Islet of Langerhans (tissue), 1 donor: ENCODE measurements at regions not wholly inside any gene's neighbourhood (a gene's known extent, or its start where the extent isn't known, plus 50 kb on each side); places are given as distances from the start of the nearest gene placed in this dataset.
"Not testable (repeated sequence)": the region's sequence is repeated elsewhere in the genome, so short reads cannot be mapped to it uniquely, and the experiment has no call there.

Source experiments
- FAIRE-seq: peaks from one replicate; lab custom pipeline; 2011; peaks lifted over from hg19 to GRCh38; lab: Jason Lieb, UNC

DNA sequence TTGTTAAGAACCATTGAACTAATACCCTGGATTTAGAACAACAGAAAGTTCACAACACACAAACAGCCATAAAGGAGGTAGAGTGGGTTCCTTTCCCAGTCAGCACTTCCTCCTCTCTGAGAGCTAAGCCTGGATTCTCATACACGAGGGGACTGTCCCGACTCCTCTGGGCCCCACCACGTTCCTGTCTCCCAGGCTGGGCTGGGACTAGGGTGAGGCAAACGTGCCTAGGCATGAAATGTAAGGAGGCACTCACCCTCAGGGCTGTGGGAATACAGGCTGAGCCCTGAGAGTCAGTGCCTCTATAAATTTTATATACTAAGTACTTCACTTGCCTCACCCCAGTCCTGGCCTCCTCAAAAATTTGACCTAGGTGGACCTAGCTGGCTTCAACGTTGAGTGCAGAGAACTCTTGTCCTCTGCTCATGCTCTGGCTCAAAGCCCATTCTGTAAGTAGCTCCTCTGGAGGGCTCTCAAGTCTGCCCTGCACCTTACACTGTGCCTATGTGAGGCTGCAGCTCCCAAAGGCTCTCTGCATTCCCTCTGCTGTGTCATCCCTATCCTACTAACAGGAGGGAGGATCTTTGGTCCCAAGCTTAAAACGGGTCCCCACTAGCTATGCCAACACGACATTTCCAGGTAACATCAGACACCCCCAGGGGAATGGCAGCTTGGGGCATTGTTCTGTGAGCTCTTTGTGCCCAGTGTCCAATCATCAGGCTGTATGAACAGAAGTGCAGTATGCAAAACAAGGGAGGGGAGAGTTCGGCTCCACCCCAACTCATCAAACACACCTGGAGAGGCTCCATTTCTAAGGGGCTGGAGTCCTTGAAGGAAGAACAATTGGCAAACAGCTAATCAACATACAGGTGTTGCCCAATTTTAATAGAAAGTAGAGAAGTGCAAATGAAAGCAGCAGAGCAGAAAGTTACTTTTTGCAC is 233.2 kb downstream of the RPLP1 start:
- no peak for FAIRE-seq

DNA sequence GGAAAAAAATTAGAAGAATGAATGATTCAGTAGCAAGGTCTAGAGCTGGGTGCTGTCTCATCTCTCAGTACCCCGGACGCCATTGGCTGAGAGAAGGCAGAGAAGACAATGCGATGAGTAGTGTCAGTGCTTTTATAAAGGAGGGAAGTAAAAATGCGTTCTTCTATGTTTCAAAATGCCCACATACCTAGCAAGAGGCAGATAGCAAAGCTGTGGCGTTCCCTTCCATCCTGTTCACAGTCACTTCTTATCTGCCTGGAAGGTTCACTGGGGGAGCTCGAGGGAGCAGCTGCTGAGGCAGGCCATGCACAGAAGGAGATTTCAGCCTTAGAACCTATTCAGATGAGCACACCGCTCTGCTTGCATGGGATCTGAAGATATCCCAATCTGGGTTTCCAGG is 234.0 kb downstream of the RPLP1 start:
- no peak for FAIRE-seq

DNA sequence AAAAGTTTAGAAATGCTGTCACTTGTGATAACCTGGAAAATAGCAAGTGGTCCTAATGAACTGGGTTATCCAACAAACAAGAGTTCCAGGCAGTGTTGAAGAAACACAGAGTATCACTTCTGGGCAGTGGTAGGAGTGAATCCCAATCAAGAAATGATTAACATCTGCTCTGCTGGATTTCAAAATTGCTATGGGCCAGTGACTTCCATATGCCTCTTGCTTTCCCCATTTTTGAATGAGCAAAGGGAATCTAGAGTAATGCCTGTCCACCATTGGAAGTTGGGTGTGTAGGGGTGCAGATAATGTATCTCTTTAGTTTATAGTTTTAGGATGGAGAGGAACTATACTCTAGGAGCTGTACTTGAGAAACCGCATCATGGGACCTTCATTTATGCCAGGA is 236.5 kb downstream of the RPLP1 start:
- no peak for FAIRE-seq

DNA sequence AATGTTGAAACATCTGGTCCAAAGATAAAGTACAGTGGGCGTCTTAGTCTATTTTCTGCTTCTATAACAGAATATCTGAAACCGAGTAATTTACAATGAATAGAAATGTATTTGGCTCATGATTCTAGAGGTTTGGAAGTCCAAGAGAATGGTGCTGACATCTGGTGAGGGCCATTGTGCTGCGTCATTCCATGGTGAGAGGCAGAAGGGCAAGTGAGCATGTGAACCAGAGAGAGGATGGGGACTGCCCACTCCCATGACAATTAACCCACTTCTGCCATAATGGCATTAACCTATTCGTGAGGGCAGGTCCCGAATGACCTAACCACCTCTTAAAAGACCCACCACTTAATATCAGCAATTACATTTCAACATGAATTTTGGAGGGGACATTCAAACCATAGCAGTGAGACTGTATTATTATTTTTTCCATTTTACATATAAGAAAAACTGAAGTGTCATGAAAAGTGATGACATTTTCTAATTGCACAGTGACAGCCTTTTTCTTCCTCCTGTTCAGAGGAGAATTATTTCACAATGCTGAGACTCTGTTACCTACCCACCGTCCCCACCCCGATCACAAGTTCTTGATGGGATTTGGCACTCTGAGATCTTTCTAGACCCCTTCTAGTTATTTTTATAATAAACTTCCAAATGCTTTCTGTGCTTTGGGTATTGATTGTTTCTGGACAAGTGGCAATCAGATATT is 238.8 kb downstream of the RPLP1 start:
- no peak for FAIRE-seq

DNA sequence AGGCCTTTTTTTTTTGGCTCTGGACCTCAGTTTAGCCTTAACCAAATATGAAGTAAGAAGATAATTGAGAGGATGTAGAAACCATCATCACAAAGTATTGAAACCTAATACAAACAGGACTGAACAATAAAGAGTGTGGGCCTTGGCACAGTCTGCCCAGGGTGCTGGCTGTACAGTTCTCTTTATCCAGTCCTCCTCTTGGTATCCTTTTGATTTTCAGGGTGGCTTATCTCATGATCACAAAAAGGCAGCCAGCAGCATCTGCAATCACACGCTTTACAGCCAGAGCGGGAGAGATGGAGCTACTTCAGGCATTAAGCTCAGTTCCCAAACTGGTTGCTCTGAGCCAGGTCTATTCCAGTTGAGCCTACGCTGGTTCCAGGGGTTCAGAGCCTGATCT is 239.7 kb downstream of the RPLP1 start:
- FAIRE-seq = no peak

DNA sequence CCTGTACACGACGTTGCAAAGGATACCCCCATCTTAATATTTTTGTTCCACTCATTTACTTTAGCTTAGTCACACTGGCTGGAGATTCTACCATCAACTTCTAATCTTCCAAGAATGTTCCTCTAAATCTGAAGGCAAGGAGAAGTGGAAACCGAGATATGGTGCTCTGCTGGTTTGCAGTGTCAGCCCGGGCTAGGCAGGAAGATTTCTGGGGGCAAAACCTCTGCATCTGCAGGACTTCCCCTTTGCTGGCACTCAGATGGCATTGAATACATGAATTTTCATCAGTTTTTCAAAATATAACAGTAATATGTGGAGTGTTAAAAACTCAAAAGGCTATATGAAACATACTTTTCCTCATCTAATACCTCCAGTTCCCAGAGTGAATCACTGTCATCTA is 240.4 kb downstream of the RPLP1 start:
- FAIRE-seq = no peak

DNA sequence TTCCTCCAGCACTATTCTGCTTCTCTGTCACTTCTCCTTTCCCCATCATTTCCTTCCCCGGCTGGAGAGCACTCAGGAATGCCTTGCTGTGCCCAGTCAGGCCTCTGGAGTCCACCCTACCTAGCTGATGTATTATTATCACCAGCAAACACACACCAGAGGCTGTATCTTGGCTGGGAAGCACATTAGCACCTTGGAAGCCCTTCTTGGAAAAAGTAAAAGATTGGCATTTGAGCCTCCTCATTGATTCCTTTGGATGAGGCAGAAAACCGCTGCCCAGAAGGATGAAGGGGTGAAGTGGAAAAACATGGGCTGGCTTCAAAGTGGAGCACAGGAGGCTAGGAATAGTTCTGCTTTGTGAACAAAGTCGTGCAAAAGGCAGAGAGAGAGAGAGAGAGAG is 244.3 kb downstream of the RPLP1 start:
- no peak for FAIRE-seq

DNA sequence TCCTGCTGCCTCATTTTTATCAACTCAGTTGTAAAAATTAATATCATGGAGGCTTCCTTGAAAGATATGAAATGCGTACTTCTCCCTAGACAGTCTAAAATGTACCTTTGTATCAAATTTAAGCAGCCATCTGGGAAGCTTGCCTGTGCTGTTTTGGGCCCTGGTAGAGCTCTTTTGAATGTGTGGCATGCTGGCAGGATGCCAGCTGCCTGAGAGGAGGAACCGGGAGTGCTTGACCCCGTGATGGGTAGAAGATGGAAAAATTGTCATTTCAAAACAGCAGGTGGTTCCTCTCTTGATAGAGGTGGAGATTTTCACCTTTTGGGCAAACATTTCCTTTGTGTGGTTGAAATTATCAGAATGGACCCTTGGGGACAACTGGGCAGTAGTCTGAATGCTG is 245.3 kb downstream of the RPLP1 start:
- FAIRE-seq = no peak

DNA sequence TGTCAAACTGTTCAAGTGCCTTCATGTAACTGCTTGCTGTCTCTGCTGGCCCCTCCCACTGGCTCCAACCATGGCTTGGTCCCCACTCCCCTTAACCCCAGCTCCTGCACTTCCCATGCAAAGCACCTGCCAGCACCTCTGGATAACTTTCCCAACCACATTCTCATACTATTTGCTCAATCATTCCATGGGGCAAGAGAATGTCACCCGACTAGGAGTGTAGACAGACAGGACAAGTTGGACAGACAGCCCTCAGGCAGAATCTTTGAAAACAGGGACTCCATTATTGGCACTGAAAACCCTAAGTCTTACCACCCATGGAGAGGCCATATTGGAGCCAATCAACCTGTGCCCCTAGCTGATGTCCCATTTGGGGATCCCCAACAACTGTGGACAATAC is 246.5 kb downstream of the RPLP1 start:
- FAIRE-seq = no peak

DNA sequence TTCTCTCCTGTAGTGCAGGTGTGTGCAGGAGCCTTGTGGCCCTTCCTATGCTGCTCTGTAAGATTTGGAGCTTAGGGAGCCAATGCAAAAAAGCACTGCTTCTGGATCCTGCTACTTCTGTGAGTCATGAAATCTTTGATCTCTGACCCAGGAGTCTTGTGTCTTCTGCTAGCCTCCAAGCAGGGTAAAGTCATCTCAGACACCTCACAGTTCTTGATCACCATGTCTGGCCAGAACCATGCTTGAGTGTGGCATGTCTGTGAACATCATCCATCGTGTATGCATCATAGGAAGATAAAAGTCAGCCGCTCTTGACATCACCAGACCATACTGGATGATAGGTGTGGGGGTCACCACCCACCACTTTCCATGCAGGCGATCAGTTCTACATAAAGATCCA is 247.8 kb downstream of the RPLP1 start:
- no peak for FAIRE-seq

DNA sequence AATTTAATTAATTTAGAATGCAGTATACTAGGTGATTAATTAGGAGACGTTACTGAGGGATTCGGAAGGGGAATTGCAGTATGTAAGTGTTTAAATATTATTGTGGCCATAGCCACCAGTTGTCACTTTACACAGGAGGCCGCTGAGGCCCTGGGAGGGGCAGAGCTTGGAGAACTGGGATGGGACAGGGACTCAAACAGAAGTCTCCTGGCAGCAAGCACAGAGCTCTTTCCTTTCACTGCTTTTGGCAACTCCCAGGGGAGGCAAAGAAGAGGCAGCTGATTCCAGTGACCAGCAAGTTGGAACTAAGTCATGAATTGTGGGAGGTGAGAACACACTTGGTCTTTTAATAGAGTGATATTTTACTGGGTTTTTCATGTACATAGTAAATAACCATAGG is 248.6 kb downstream of the RPLP1 start:
- no peak for FAIRE-seq

DNA sequence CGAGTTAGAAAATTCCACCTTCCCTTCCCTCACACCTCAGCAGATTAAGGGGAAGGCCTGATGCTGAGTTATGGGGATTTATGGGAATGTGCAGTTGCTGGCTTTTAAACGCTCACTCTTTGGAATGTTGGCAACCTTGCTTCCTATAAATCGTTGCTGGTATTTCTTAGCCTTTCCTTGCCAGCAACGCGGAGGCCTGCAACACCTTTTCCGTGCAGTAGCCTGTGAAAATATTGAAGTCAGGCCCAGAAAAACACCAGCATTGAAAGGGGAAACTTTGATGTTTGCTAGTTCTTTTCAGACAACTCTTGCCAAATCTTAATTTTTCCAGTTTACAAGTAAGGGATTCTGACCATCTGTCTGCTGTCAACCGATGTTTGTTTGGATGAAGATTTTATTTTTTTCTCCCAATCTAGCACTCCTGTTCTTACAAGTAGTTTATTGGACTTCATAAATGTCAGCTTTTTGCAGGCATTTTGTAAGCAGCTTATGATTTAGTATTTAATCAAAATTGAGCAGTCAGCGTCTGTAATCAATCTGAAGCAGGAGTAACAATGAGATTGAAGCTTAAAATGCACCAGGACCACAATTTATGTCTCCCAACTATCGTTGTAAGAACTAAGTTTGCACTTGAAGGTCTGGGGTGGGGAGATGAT is 251.0 kb downstream of the RPLP1 start:
- no peak for FAIRE-seq

DNA sequence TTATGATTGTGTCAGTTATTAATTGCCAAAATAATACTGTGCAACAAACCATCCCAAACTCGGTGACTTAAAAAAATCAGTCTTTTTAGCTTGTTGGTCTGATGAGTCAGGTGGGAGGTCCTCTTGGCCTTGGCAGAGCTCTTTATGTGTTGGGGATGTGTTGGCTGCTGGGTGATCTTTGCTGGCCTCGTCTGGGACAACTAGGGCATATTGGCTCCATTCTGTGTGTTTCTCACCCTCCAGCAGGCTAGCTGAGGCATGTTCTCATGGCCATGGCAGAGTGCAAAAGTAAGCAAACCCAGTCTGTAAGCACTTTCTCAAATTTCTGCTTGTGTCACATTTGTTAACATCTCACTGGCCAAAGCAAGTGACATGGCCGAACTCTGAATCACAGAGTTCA is 251.6 kb downstream of the RPLP1 start:
- no peak for FAIRE-seq

DNA sequence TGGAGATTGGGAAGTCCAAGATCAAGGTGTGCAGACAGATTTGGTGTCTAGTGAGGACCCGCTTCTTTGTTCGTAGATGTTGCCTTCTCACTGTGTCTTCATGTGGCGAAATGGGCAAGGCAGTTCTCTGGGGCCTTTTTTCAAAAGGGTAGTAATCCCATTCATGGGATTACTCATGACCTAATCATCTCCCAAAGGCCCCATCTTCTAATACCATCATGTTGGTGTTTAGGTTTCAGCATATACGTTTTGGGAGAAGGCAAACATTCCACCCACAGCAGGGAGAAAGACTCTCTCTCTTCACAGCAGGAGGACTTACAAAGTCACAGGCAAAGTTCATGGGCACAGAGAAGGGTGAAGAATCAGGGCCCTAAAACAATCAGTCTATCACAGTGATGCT is 252.1 kb downstream of the RPLP1 start:
- FAIRE-seq = no peak

DNA sequence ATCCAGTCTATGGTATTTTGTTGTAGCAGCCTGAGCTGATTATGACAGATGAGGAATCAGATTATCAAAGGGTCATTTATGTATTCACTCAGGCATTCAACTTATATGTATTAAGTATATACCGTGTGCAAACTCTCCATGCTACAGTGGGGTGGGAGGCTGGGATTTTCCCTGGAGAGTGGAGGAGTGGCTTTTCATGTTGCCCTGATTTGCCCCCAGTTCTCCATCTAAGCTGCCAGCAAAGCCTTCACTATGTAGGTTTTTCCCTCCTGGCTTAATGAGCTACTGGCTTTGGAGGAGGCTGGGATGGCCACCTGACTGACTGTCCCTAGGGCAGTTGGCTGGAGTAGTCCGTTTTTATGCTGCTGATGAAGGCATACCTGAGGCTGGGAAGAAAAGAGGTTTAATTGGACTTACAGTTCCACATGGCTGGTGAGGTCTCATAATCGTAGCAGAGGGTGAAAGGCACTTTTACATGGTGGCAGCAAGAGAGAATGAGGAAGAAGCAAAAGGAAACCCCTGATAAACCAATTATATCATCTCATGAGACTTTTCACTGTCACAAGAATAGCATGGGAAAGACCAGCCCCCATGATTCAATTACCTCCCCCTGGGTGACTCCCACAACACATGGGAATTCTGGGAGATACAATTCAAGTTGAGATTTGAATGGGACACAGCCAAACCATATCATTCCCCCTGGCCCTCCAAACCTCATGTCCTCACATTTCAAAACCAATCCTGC is 253.9 kb downstream of the RPLP1 start:
- FAIRE-seq = no peak

DNA sequence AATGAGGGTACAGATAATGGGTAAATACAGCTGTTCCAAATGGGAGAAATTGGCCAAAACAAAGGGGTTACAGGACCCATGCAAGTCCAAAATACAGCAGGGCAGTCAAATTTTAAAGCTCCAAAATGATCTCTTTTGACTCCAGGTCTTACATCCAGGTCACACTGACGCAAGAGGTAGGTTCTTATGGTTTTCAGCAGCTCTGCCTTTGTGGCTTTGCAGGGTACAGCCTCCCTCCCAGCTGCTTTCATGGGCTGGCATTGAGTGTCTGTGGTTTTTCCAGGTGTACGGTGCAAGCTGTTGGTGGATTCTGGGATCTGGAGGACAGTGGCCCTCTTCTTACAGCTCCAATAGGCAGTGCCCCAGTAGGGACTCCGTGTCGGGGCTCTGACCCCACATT is 254.6 kb downstream of the RPLP1 start:
- not testable (repeated sequence) for FAIRE-seq

DNA sequence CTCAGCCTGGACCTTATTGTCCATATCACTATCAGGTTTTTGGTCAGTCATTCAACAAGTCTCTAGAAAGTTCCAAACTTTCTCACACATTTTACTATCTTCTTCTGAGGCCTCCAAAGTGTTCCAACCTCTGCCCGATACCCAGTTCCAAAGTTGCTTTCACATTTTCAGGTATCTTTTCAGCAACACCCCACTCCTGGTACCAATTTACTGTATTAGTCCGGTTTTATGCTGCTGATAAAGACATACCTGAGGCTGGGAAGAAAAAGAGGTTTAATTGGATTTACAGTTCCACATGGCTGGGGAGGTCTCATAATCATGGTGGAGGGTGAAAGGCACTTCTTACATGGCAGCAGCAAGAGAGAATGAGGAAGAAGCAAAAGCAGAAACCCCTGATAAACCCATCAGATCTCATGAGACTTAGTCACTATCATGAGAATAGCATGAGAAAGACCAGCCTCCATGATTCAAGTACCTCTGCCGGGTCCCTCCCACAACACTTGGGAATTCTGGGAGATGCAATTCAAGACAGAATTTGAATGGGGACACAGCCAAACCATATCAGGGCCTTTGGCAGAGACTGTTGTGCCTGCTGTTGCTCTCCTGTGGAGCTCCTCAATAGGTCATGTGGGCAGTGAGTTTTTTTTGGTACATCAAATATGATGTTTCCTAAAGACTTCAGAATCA is 256.0 kb downstream of the RPLP1 start:
- not testable (repeated sequence) for FAIRE-seq

DNA sequence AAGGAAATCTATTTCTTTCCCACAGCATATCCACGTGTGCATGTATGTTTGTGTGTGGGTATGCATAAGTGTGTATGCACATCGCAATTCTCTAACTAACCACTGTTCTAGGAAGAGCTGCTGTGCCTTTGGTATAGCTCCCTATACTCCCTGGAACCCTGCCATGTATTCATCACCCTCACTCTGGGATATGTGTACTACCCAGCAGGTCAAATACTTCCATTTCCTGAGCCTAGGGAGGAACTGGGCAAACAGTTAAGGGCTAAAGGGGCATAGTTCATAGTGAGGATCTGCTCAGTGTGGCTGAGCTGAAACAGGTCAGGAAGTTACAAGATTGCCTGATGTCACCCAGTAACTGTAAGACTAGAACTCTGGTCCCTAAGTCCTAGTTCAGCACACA is 260.4 kb downstream of the RPLP1 start:
- no peak for FAIRE-seq

DNA sequence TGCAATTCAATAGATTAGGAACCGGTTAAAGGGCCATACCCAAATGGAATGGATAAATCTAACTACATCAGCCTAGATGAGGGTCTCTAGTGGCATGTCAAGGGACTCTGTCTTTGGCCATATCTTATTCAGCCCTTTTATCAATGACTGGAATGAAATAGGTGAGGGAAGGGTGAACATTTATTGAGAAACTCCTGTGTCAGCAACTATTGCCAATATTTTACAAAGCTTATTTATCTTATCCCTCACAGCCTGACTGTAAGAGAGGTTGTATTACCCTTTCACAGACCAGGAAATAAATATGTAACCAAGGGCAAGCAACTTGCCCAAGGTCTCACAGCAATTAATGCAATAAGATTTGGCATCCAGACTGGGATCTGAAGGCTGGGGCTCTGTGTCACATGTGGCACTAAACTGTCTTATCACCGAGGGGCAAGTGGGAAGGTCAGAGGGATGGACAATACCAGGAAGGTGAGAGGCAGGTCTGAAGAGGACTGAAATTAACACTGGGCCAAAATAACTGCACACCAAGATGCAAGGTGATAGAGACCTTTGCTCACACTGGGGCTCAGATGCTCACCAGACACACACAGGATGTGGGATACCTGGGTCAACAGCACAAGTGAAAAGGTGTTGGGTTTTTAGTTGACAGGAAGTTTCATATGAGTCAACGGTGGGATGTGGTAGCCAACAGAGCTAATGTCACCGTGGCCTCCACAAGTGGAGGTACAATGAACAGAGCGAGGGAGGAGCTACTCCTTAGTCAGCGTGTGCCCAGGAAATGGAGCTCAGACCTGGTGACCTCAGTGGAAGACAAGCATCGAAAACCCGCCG is 261.3 kb downstream of the RPLP1 start:
- FAIRE-seq = no peak

DNA sequence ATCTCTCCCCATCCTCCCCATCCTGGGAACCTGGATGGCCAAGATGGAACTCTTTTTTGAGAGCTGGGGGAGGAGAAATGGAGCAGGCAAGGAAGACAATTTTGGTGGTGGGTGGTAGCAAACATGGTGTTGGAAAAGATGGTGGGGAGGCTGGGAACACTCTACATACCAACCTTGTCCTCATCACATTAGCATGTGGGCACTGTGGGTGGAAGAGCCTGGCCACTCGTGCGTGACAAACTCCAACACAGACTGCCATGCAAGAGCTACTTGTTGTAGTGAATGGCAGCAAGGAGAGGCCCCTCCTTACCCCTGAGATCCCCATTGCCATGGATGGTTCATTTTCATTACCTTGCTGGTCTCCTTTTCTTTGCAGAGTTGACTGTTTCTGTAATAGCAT is 262.6 kb downstream of the RPLP1 start:
- no peak for FAIRE-seq

DNA sequence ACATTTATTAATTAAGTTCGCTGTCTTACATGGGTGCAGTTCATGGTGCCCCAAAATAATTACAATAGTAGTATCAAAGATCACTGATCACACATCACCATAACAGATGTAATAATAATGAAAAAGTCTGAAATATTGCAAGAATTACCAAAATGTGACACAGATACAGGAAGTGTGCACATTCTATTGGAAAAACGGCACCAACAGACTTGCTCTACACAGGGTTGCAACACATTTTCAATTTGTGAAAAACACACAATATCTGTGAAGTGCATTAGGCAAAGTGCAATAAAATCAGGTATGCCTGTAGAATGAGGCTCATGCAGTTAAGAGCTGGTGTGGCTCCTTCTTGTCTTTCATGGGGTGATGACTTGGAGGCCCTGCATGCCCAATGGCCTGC is 265.8 kb downstream of the RPLP1 start:
- FAIRE-seq = no peak
